Left cardiac atrium (tissue), 4 donors: ENCODE measurements at regions not wholly inside any gene's neighbourhood (a gene's known extent, or its start where the extent isn't known, plus 50 kb on each side); places are given as distances from the start of the nearest gene placed in this dataset.

Experiments
- ATAC-seq, 2 donors: fragments of 200-7000 bp; cut with Tn5 transposase; one replicate each; pipeline ENCODE4 v1.9.1; 2020; ENCODE audit warnings: mild to moderate bottlenecking in 2 of 2, moderate library complexity in 2 of 2
- DNase-seq: peaks from one replicate; pipeline ENCODE4 v3.0.0-alpha.2; 2020
- intact Hi-C, 2 donors: fragments of 100-400 bp; cut with DNase I; formaldehyde crosslinking; loops; one replicate each; pipeline versions ENCODE4 v1.14.1 to v1.15.1; 2022 to 2023
- donor health status: DM: no; HTN: yes; CAD: no.
- donor health status: DM: no; HTN: yes; CAD: no; lungs with severe emphysema.
- donor health status: DM: yes; HTN: yes; CAD: no.
- donor health status: Dilated cardiomyopathy.

- DNase-seq (no peak), ATAC-seq (peak in 1 of 2 donors; percentile 67)
- intact Hi-C loops = no loop called here
Measured at GRCh38 chr10:63766745-63767137, 245.5 kb downstream of the REEP3 start.

- intact Hi-C loops = no loop called here
- peak; percentile 23 to 36 for ATAC-seq
- DNase-seq = no peak
Measured at GRCh38 chr10:63767138-63767801, 246.1 kb downstream of the REEP3 start.

- ATAC-seq (no peak), DNase-seq (no peak)
- intact Hi-C loops = no loop called here
Measured at GRCh38 chr10:63769367-63769766, 248.2 kb downstream of the REEP3 start.

GRCh38 chr10:63770523-63770922 lies 249.3 kb downstream of the REEP3 start:
- intact Hi-C loops = no loop called here
- DNase-seq = no peak
- ATAC-seq = no peak

GRCh38 chr10:63772491-63772890 lies 251.3 kb downstream of the REEP3 start:
- ATAC-seq (no peak), DNase-seq (no peak)
- intact Hi-C loops = no loop called here

- DNase-seq (no peak), ATAC-seq (no peak)
Measured at GRCh38 chr10:63773106-63773505, 251.9 kb downstream of the REEP3 start.

GRCh38 chr10:63773962-63774361 lies 252.8 kb downstream of the REEP3 start:
- ATAC-seq = no peak
- no peak for DNase-seq
- intact Hi-C loops = no loop called here

More at GRCh38 chr10:63773106-63773505, 251.9 kb downstream of the REEP3 start:
- intact Hi-C loops = no loop called here

GRCh38 chr10:63780101-63780500 lies 258.9 kb downstream of the REEP3 start:
- no peak for ATAC-seq
- no peak for DNase-seq
- intact Hi-C loops = no loop called here

GRCh38 chr10:63781226-63781625 lies 260.0 kb downstream of the REEP3 start:
- intact Hi-C loops = no loop called here
- ATAC-seq (no peak), DNase-seq (no peak)

- ATAC-seq (no peak), DNase-seq (no peak)
- intact Hi-C loops = no loop called here
Measured at GRCh38 chr10:63783882-63784281, 262.7 kb downstream of the REEP3 start.

- ATAC-seq = no peak
- DNase-seq = no peak
- intact Hi-C loops = no loop called here
Measured at GRCh38 chr10:63788152-63788821, 267.1 kb downstream of the REEP3 start.

- ATAC-seq (no peak), DNase-seq (no peak)
- intact Hi-C loops = no loop called here
Measured at GRCh38 chr10:63795094-63795860, 274.1 kb downstream of the REEP3 start.

GRCh38 chr10:63798599-63799498 lies 277.6 kb downstream of the REEP3 start:
- intact Hi-C loops = no loop called here
- DNase-seq (peak; percentile 85), ATAC-seq (peak; percentile 89 to 96)

- no peak for DNase-seq
- intact Hi-C loops = no loop called here
Measured at GRCh38 chr10:63799521-63800300, 278.5 kb downstream of the REEP3 start.

GRCh38 chr10:63801166-63801565 lies 280.0 kb downstream of the REEP3 start:
- DNase-seq = no peak
- intact Hi-C loops = no loop called here
- ATAC-seq = no peak

More at GRCh38 chr10:63799521-63800300, 278.5 kb downstream of the REEP3 start:
- ATAC-seq = peak in 1 of 2 donors; percentile 10

- intact Hi-C loops = no loop called here
- ATAC-seq (no peak), DNase-seq (no peak)
Measured at GRCh38 chr10:63806330-63806729, 285.1 kb downstream of the REEP3 start.

- DNase-seq (no peak), ATAC-seq (no peak)
- intact Hi-C loops = no loop called here
Measured at GRCh38 chr10:63812501-63812900, 291.3 kb downstream of the REEP3 start.

GRCh38 chr10:63819753-63820329 lies 298.6 kb downstream of the REEP3 start:
- peak; percentile 82 for DNase-seq
- ATAC-seq = peak; percentile 57 to 63
- intact Hi-C loops = no loop called here
